GM23338 (cell line): ENCODE measurements at regions not wholly inside any gene's neighbourhood (a gene's known extent, or its start where the extent isn't known, plus 50 kb on each side); places are given as distances from the start of the nearest gene placed in this dataset.

ENCODE experiments used
- ATAC-seq: fragments of 200-7000 bp; cut with Tn5 transposase; 3 replicates; pipeline ENCODE4 v1.9.1; 2020
- DNase-seq: peaks from one replicate; pipeline ENCODE4 v3.0.0-alpha.2; 2015; ENCODE audit warnings: low spot score
- H2AFZ ChIP-seq: fragments of 200-600 bp; sonication (generic); 2 replicates; pipeline ENCODE4 v1.8.0; 2016; ENCODE audit warnings: antibody characterized with exemption, mild to moderate bottlenecking, moderate library complexity
- H3F3A ChIP-seq: fragments of 200-600 bp; sonication (generic); replicated peaks from 2 replicates; pipeline ENCODE4 v1.8.0; 2017; ENCODE audit warnings: antibody characterized with exemption, mixed run types, low read depth
- H3K27ac ChIP-seq: fragments of 200-600 bp; sonication (generic); 2 replicates; pipeline ENCODE4 v1.6.1; 2016; ENCODE audit warnings: low read depth
- H3K27me3 ChIP-seq: fragments of 200-600 bp; sonication (generic); 2 replicates; pipeline ENCODE4 v1.8.0; 2016; ENCODE audit warnings: mild to moderate bottlenecking, mixed run types, moderate library complexity; ENCODE audit not compliant: insufficient read depth
- H3K36me3 ChIP-seq: fragments of 200-600 bp; sonication (generic); 2 replicates; pipeline ENCODE4 v1.8.0; 2016; ENCODE audit warnings: mild to moderate bottlenecking; ENCODE audit not compliant: insufficient read depth
- H3K4me1 ChIP-seq: fragments of 200-600 bp; sonication (generic); 2 replicates; pipeline ENCODE4 v1.8.0; 2016; ENCODE audit warnings: mild to moderate bottlenecking, moderate library complexity; ENCODE audit not compliant: insufficient read depth
- H3K4me2 ChIP-seq: fragments of 200-600 bp; sonication (generic); 2 replicates; pipeline ENCODE4 v1.7.1; 2017; ENCODE audit warnings: mixed run types
- H3K4me3 ChIP-seq: fragments of 200-600 bp; sonication (generic); 2 replicates; pipeline ENCODE4 v1.6.1; 2016; ENCODE audit warnings: mixed run types
- H3K79me2 ChIP-seq: fragments of 200-600 bp; sonication (generic); replicated peaks from 2 replicates; pipeline ENCODE4 v1.8.0; 2017; ENCODE audit warnings: mild to moderate bottlenecking; ENCODE audit not compliant: insufficient read depth
- H3K9me2 ChIP-seq: fragments of 200-600 bp; sonication (generic); 2 replicates; pipeline ENCODE4 v1.8.0; 2017; ENCODE audit not compliant: insufficient read depth
- H4K20me1 ChIP-seq: fragments of 200-600 bp; sonication (generic); replicated peaks from 2 replicates; pipeline ENCODE4 v1.8.0; 2017; ENCODE audit warnings: mild to moderate bottlenecking; ENCODE audit not compliant: insufficient read depth
- H3K27ac Mint-ChIP-seq: 2 replicates; pipeline ENCODE4 v1.8.0; 2020; ENCODE audit warnings: inconsistent platforms, mild to moderate bottlenecking, moderate library complexity, mixed read lengths
- H3K27me3 Mint-ChIP-seq: 3 replicates; pipeline ENCODE4 v1.8.0; 2022; ENCODE audit warnings: low read depth, mild to moderate bottlenecking, moderate library complexity, mixed read lengths, inconsistent platforms; ENCODE audit not compliant: insufficient read depth, poor library complexity
- H3K36me3 Mint-ChIP-seq: 3 replicates; pipeline ENCODE4 v1.8.0; 2021; ENCODE audit warnings: low read depth, mild to moderate bottlenecking, inconsistent platforms, moderate library complexity, mixed read lengths
- H3K4me1 Mint-ChIP-seq: 3 replicates; pipeline ENCODE4 v1.8.0; 2020; ENCODE audit warnings: mild to moderate bottlenecking, inconsistent platforms, mixed read lengths
- H3K4me3 Mint-ChIP-seq: 3 replicates; pipeline ENCODE4 v1.8.0; 2021; ENCODE audit warnings: moderate library complexity, mild to moderate bottlenecking, inconsistent platforms, mixed read lengths
- H3K9me3 Mint-ChIP-seq: 3 replicates; pipeline ENCODE4 v1.8.0; 2020; ENCODE audit warnings: moderate library complexity, mild to moderate bottlenecking, inconsistent platforms, mixed read lengths
- CREB1 ChIP-seq: fragments of 250-450 bp; sonication (Bioruptor Pico); IDR thresholded peaks from 2 replicates; pipeline ENCODE4 v1.5.0; 2020; ENCODE audit warnings: low read depth, mild to moderate bottlenecking, moderate library complexity
- CTCF ChIP-seq, 2 experiments: fragments of 200-600 bp in 1 of 2; sonication (generic) in 1 of 2; conservative IDR thresholded peaks; 2 replicates each; pipeline versions ENCODE4 v1.5.1 to v1.6.1; 2016 to 2017; ENCODE audit warnings: antibody characterized with exemption in 2 of 2, low read depth in 2 of 2, mild to moderate bottlenecking in 2 of 2, moderate library complexity in 1 of 2
- EZH2phosphoT487 ChIP-seq: fragments of 200-600 bp; sonication (generic); IDR thresholded peaks from one replicate; pipeline ENCODE4 v1.8.1; 2018; ENCODE audit warnings: antibody characterized with exemption; ENCODE audit not compliant: unreplicated experiment
- JUNB ChIP-seq: IDR thresholded peaks from one replicate; pipeline ENCODE4 v1.6.1; 2016; ENCODE audit warnings: antibody characterized with exemption; ENCODE audit not compliant: unreplicated experiment
- NANOG ChIP-seq: IDR thresholded peaks from 2 replicates; pipeline ENCODE4 v1.6.1; 2016; ENCODE audit warnings: antibody characterized with exemption, borderline replicate concordance
- REST ChIP-seq: IDR thresholded peaks from one replicate; pipeline ENCODE4 v1.6.1; 2018; ENCODE audit warnings: antibody characterized with exemption; ENCODE audit not compliant: unreplicated experiment
- STAT1 ChIP-seq: IDR thresholded peaks from one replicate; pipeline ENCODE4 v1.6.1; 2016; ENCODE audit warnings: antibody characterized with exemption; ENCODE audit not compliant: unreplicated experiment
- ZNF331 ChIP-seq: fragments of 250-450 bp; sonication (Bioruptor Pico); IDR thresholded peaks from 2 replicates; pipeline ENCODE4 v1.5.0; 2020; ENCODE audit warnings: low read depth, mild to moderate bottlenecking, moderate library complexity
- ZNF462 ChIP-seq: fragments of 250-450 bp; sonication (Bioruptor Pico); IDR thresholded peaks from 2 replicates; pipeline ENCODE4 v1.5.0; 2020; ENCODE audit warnings: mild to moderate bottlenecking, moderate library complexity

- Mint-ChIP-seq H3K9me3 (no peaks in the 10 kb centered on the region; the same call in 2 of the 3 replicates), H3K27me3 (peaks cover 5% of the 10 kb centered on the region), H3K27ac (peak overlapping the region; percentile 54), H3K4me1 (peaks cover 10% of the 10 kb centered on the region; the same call in 2 of the 3 replicates), H3K36me3 (no peaks in the 10 kb centered on the region), H3K4me3 (no peak overlapping the region)
- ATAC-seq (peak; percentile 68), DNase-seq (peak; percentile 34)
- TF ChIP-seq CTCF (conservative IDR thresholded peaks at IDR 0.05; ENCODE audit: low read depth in 2 of 2) = peak; percentile 37 to 42
- TF ChIP-seq NANOG = no peak
- no peak for TF ChIP-seq EZH2phosphoT487
- no peaks in the 10 kb centered on the region for H3K27me3 ChIP-seq
- H2AFZ ChIP-seq = peak overlapping the region; percentile 76
- H3F3A ChIP-seq = no peaks in the 10 kb centered on the region
- H3K79me2 ChIP-seq = no peaks in the 10 kb centered on the region
- no peak overlapping the region for H3K4me2 ChIP-seq
- H3K36me3 ChIP-seq = no peaks in the 10 kb centered on the region
- H3K4me1 ChIP-seq = no peaks in the 10 kb centered on the region; the same call in 1 of the 2 replicates
- no peak overlapping the region for H3K4me3 ChIP-seq
- no peak overlapping the region for H3K27ac ChIP-seq
- 0 out of 2 replicates have a peak, but pooled peaks cover 3% of the 10 kb centered on the region for H3K9me2 ChIP-seq
- H4K20me1 ChIP-seq = no peaks in the 10 kb centered on the region
These were observed 246.9 kb upstream of the ZFP64 start for GRCh38 chr20:52438326-52438963.

- no peak overlapping the region for H3K4me3 ChIP-seq
- ATAC-seq (no peak), DNase-seq (no peak)
- Mint-ChIP-seq H3K4me3 (no peak overlapping the region), H3K27ac (no peak overlapping the region), H3K36me3 (no peaks in the 10 kb centered on the region; the same call in 2 of the 3 replicates), H3K4me1 (peaks cover 12% of the 10 kb centered on the region), H3K9me3 (peaks cover 8% of the 10 kb centered on the region; the same call in 2 of the 3 replicates), H3K27me3 (peaks cover 6% of the 10 kb centered on the region)
- no peaks in the 10 kb centered on the region for H3F3A ChIP-seq
- H2AFZ ChIP-seq = no peak overlapping the region
- H4K20me1 ChIP-seq = no peaks in the 10 kb centered on the region
- H3K27me3 ChIP-seq = no peaks in the 10 kb centered on the region
- H3K36me3 ChIP-seq = no peaks in the 10 kb centered on the region
- no peaks in the 10 kb centered on the region; the same call in 1 of the 2 replicates for H3K4me1 ChIP-seq
- no peaks in the 10 kb centered on the region for H3K79me2 ChIP-seq
- no peak overlapping the region for H3K4me2 ChIP-seq
- 0 out of 2 replicates have a peak, but pooled peaks cover 4% of the 10 kb centered on the region for H3K9me2 ChIP-seq
- H3K27ac ChIP-seq = no peak overlapping the region
- TF ChIP-seq STAT1 = no peak
- no peak for TF ChIP-seq ZNF331 (CRISPR knock-in tag)
- no peak for TF ChIP-seq ZNF462 (CRISPR knock-in tag)
- TF ChIP-seq CREB1 (CRISPR knock-in tag) = no peak
- no peak for TF ChIP-seq REST
- no peak for TF ChIP-seq JUNB
- no peak for TF ChIP-seq NANOG
- TF ChIP-seq EZH2phosphoT487 = no peak
These were observed 242.9 kb upstream of the ZFP64 start for GRCh38 chr20:52434453-52434852.
